Hepatocyte (in vitro differentiated cells): ENCODE measurements at regions not wholly inside any gene's neighbourhood (a gene's known extent, or its start where the extent isn't known, plus 50 kb on each side); places are given as distances from the start of the nearest gene placed in this dataset.

Experiments
- DNase-seq: peaks from one replicate; pipeline ENCODE4 v3.0.0-alpha.2; 2016; ENCODE audit warnings: low spot score
- H2AFZ ChIP-seq: fragments of 200-600 bp; sonication (generic); 2 replicates; pipeline ENCODE4 v1.6.0; 2016; ENCODE audit warnings: antibody characterized with exemption, mild to moderate bottlenecking
- H3K27ac ChIP-seq: fragments of 200-600 bp; sonication (generic); 2 replicates; pipeline ENCODE4 v1.5.1; 2016; ENCODE audit warnings: mild to moderate bottlenecking
- H3K27me3 ChIP-seq: fragments of 200-600 bp; sonication (generic); 2 replicates; pipeline ENCODE4 v1.6.1; 2016
- H3K36me3 ChIP-seq: fragments of 200-600 bp; sonication (generic); replicated peaks from 2 replicates; pipeline ENCODE4 v1.5.1; 2016; ENCODE audit warnings: low read depth; ENCODE audit not compliant: insufficient read depth
- H3K4me1 ChIP-seq: fragments of 200-600 bp; sonication (generic); 2 replicates; pipeline ENCODE4 v1.5.1; 2016; ENCODE audit warnings: mild to moderate bottlenecking, moderate library complexity; ENCODE audit not compliant: insufficient read depth
- H3K4me2 ChIP-seq: fragments of 200-600 bp; sonication (generic); 2 replicates; pipeline ENCODE4 v1.6.0; 2016
- H3K4me3 ChIP-seq: fragments of 200-600 bp; sonication (generic); 2 replicates; pipeline ENCODE4 v1.5.1; 2016; ENCODE audit warnings: mild to moderate bottlenecking
- H3K79me2 ChIP-seq: fragments of 200-600 bp; sonication (generic); 2 replicates; pipeline ENCODE4 v1.6.0; 2017; ENCODE audit warnings: mild to moderate bottlenecking
- H3K9me2 ChIP-seq: fragments of 200-600 bp; sonication (generic); replicated peaks from 2 replicates; pipeline ENCODE4 v1.6.0; 2017; ENCODE audit warnings: mild to moderate bottlenecking; ENCODE audit not compliant: insufficient read depth
- H3K9me3 ChIP-seq: fragments of 200-600 bp; sonication (generic); 2 replicates; pipeline ENCODE4 v1.5.1; 2016; ENCODE audit warnings: low read depth, mild to moderate bottlenecking
- H4K20me1 ChIP-seq: fragments of 200-600 bp; sonication (generic); 2 replicates; pipeline ENCODE4 v1.6.0; 2016; ENCODE audit warnings: mild to moderate bottlenecking; ENCODE audit not compliant: insufficient read depth, poor library complexity, severe bottlenecking
- EZH2 ChIP-seq: fragments of 200-600 bp; sonication (generic); IDR thresholded peaks from 2 replicates; pipeline ENCODE4 v1.6.1; 2016; ENCODE audit warnings: antibody characterized with exemption, mild to moderate bottlenecking, borderline replicate concordance
- EZH2phosphoT487 ChIP-seq: fragments of 200-600 bp; sonication (generic); IDR thresholded peaks from one replicate; pipeline ENCODE4 v1.6.1; 2018; ENCODE audit warnings: antibody characterized with exemption, mild to moderate bottlenecking, low read depth, moderate library complexity; ENCODE audit not compliant: unreplicated experiment, severe bottlenecking
- WGBS: methylation state at CpG from one replicate; pipeline ENCODE4 v1.1.6; 2016; ENCODE audit warnings: low lambda C conversion rate; ENCODE audit errors: missing lambda C conversion rate; 5-methylcytosine and 5-hydroxymethylcytosine counted together
- TF ChIP-seq, protein P1 (sequence below): fragments of 200-600 bp; sonication (generic); IDR thresholded peaks from 2 replicates; pipeline ENCODE4 v1.5.1; 2016; ENCODE audit warnings: antibody characterized with exemption, mild to moderate bottlenecking; ENCODE audit not compliant: poor library complexity

DNA sequence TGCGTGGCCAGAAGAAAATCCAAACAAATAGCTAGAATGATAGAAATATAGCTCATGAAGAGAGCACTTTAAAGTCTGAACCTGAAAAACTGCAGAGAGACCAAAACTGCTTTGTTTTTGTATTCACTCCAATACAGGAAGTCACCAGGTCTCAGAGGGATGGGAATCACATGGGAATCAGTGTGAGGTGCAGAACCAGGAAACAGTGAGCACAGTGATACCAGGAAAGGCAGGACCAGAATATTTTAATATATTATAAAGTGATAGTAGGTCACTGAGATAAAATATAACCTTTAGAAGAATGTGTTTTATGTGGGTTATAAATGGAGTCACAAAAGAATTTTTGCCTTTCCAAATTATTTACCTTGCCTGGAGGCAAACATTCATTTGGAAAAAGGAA, 277.3 kb downstream of the CASP12 start:
- no peaks in the 10 kb centered on the region for H3K79me2 ChIP-seq
- H3K4me3 ChIP-seq = no peak overlapping the region
- H3K4me1 ChIP-seq = no peaks in the 10 kb centered on the region
- no peak overlapping the region for H3K4me2 ChIP-seq
- no peaks in the 10 kb centered on the region for H3K9me2 ChIP-seq
- no peaks in the 10 kb centered on the region for H3K36me3 ChIP-seq
- peak overlapping the region; percentile 24 for H2AFZ ChIP-seq
- no peak for TF ChIP-seq EZH2phosphoT487
- TF ChIP-seq EZH2 = no peak
- TF ChIP-seq, protein P1, sequence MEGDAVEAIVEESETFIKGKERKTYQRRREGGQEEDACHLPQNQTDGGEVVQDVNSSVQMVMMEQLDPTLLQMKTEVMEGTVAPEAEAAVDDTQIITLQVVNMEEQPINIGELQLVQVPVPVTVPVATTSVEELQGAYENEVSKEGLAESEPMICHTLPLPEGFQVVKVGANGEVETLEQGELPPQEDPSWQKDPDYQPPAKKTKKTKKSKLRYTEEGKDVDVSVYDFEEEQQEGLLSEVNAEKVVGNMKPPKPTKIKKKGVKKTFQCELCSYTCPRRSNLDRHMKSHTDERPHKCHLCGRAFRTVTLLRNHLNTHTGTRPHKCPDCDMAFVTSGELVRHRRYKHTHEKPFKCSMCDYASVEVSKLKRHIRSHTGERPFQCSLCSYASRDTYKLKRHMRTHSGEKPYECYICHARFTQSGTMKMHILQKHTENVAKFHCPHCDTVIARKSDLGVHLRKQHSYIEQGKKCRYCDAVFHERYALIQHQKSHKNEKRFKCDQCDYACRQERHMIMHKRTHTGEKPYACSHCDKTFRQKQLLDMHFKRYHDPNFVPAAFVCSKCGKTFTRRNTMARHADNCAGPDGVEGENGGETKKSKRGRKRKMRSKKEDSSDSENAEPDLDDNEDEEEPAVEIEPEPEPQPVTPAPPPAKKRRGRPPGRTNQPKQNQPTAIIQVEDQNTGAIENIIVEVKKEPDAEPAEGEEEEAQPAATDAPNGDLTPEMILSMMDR = no peak
- WGBS = 44% methylated on average over 1 of the region's 1 CpG
- DNase-seq = no peak
- H4K20me1 ChIP-seq = no peaks in the 10 kb centered on the region
- H3K27ac ChIP-seq = no peak overlapping the region
- no peaks in the 10 kb centered on the region for H3K9me3 ChIP-seq
- no peaks in the 10 kb centered on the region for H3K27me3 ChIP-seq

DNA sequence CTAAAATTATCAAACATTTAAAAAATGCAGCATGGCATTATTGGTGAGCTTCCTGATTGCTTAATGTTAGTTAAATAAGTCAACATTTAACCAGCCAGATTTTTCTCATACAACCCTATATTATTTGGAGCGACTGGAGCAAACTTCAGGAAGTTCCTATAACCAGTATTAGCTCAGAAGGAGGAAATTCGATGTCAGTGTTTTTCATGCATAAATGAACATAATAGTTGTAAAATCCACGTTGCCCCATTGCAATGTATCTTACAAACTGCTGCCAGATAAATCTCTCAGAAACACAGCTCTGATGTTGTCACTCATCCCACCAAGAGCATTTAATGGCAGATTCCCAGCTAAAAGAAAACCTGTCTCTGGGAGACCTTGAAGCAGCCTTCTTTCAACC, 278.5 kb downstream of the CASP12 start:
- no peaks in the 10 kb centered on the region for H3K4me1 ChIP-seq
- H3K9me3 ChIP-seq = no peaks in the 10 kb centered on the region
- no peak overlapping the region for H2AFZ ChIP-seq
- WGBS = 83% methylated on average over 3 of the region's 3 CpGs
- H3K4me2 ChIP-seq = no peak overlapping the region
- H4K20me1 ChIP-seq = no peaks in the 10 kb centered on the region
- H3K9me2 ChIP-seq = no peaks in the 10 kb centered on the region
- no peaks in the 10 kb centered on the region for H3K79me2 ChIP-seq
- no peak overlapping the region for H3K4me3 ChIP-seq
- H3K27me3 ChIP-seq = no peaks in the 10 kb centered on the region
- H3K27ac ChIP-seq = no peak overlapping the region
- TF ChIP-seq EZH2 (no peak), EZH2phosphoT487 (no peak)
- TF ChIP-seq, protein P1 = no peak
- no peak for DNase-seq
- H3K36me3 ChIP-seq = no peaks in the 10 kb centered on the region

GRCh38 chr11:104618954-104619353, 279.3 kb downstream of the CASP12 start:
- Histone ChIP-seq H2AFZ (no peak overlapping the region), H3K4me1 (no peaks in the 10 kb centered on the region), H3K9me2 (no peaks in the 10 kb centered on the region), H4K20me1 (no peaks in the 10 kb centered on the region), H3K4me2 (no peak overlapping the region), H3K4me3 (no peak overlapping the region), H3K9me3 (no peaks in the 10 kb centered on the region), H3K27me3 (no peaks in the 10 kb centered on the region), H3K36me3 (no peaks in the 10 kb centered on the region), H3K79me2 (no peaks in the 10 kb centered on the region), H3K27ac (no peak overlapping the region)
- TF ChIP-seq EZH2phosphoT487 (no peak), EZH2 (no peak)
- TF ChIP-seq, protein P1 = no peak
- no peak for DNase-seq
- WGBS = 90% methylated on average over 4 of the region's 4 CpGs

GRCh38 chr11:104614961-104615360, 283.3 kb downstream of the CASP12 start:
- H3K36me3 ChIP-seq = no peaks in the 10 kb centered on the region
- no peaks in the 10 kb centered on the region for H4K20me1 ChIP-seq
- no peak overlapping the region for H2AFZ ChIP-seq
- no peaks in the 10 kb centered on the region for H3K4me1 ChIP-seq
- H3K27ac ChIP-seq = no peak overlapping the region
- H3K9me2 ChIP-seq = no peaks in the 10 kb centered on the region
- DNase-seq = no peak
- no peak overlapping the region for H3K4me2 ChIP-seq
- H3K27me3 ChIP-seq = no peaks in the 10 kb centered on the region
- H3K4me3 ChIP-seq = no peak overlapping the region
- no peaks in the 10 kb centered on the region for H3K79me2 ChIP-seq
- 76% methylated on average over 1 of the region's 1 CpG for WGBS
- TF ChIP-seq EZH2 (no peak), EZH2phosphoT487 (no peak)
- TF ChIP-seq, protein P1 = no peak
- no peaks in the 10 kb centered on the region for H3K9me3 ChIP-seq
